ENCODE measurements at regions not wholly inside any gene's neighbourhood (a gene's known extent, or its start where the extent isn't known, plus 50 kb on each side); places are given as distances from the start of the nearest gene placed in this dataset.

GRCh38 chr7:9082203-9082602 lies 648.8 kb downstream of the NXPH1 start:
- TF ChIP-seq REST (IDR thresholded peaks at IDR 0.05; ENCODE audit: insufficient read depth in 1 of 2, low read depth in 2 of 2, low read length in 2 of 2) = no peak
- no peak for TF ChIP-seq TAF1 (IDR thresholded peaks at IDR 0.05; ENCODE audit: borderline replicate concordance, insufficient read depth, low read length)

- TF ChIP-seq SIN3A (IDR thresholded peaks at IDR 0.05; ENCODE audit: borderline replicate concordance, insufficient read depth, low read length) = no peak
Observed at GRCh38 chr7:9083837-9084236, 650.4 kb downstream of the NXPH1 start.

- no peak for TF ChIP-seq SIN3A (IDR thresholded peaks at IDR 0.05; ENCODE audit: borderline replicate concordance, insufficient read depth, low read length)
- no peak for TF ChIP-seq FOXP2 (optimal IDR thresholded peaks at IDR 0.05; ENCODE audit: borderline replicate concordance, extremely low read depth, extremely low read length, insufficient read depth)
- TF ChIP-seq TAF1 (IDR thresholded peaks at IDR 0.05; ENCODE audit: borderline replicate concordance, insufficient read depth, low read length) = no peak
- TF ChIP-seq POLR2AphosphoS5 (IDR thresholded peaks at IDR 0.05; ENCODE audit: low read depth, low read length) = no peak
- TF ChIP-seq REST (IDR thresholded peaks at IDR 0.05; ENCODE audit: insufficient read depth in 1 of 2, low read depth in 2 of 2, low read length in 2 of 2) = no peak
Observed at GRCh38 chr7:9091282-9091681, 657.9 kb downstream of the NXPH1 start.

- TF ChIP-seq FOXP2 (optimal IDR thresholded peaks at IDR 0.05; ENCODE audit: borderline replicate concordance, extremely low read depth, extremely low read length, insufficient read depth) (no peak), TAF1 (IDR thresholded peaks at IDR 0.05; ENCODE audit: borderline replicate concordance, insufficient read depth, low read length) (no peak), POLR2AphosphoS5 (IDR thresholded peaks at IDR 0.05; ENCODE audit: low read depth, low read length) (no peak), REST (IDR thresholded peaks at IDR 0.05; ENCODE audit: insufficient read depth in 1 of 2, low read depth in 2 of 2, low read length in 2 of 2) (no peak), SIN3A (IDR thresholded peaks at IDR 0.05; ENCODE audit: borderline replicate concordance, insufficient read depth, low read length) (no peak)
Observed at GRCh38 chr7:9097565-9098060, 664.2 kb downstream of the NXPH1 start.

- TF ChIP-seq TAF1 (IDR thresholded peaks at IDR 0.05; ENCODE audit: borderline replicate concordance, insufficient read depth, low read length) = no peak
Observed at GRCh38 chr7:9100289-9100688, 666.9 kb downstream of the NXPH1 start.

GRCh38 chr7:9102846-9103245 lies 669.4 kb downstream of the NXPH1 start:
- TF ChIP-seq SIN3A (IDR thresholded peaks at IDR 0.05; ENCODE audit: borderline replicate concordance, insufficient read depth, low read length) = no peak
- no peak for TF ChIP-seq POLR2AphosphoS5 (IDR thresholded peaks at IDR 0.05; ENCODE audit: low read depth, low read length)
- no peak for TF ChIP-seq REST (IDR thresholded peaks at IDR 0.05; ENCODE audit: insufficient read depth in 1 of 2, low read depth in 2 of 2, low read length in 2 of 2)
- TF ChIP-seq FOXP2 (optimal IDR thresholded peaks at IDR 0.05; ENCODE audit: borderline replicate concordance, extremely low read depth, extremely low read length, insufficient read depth) = no peak
- no peak for TF ChIP-seq TAF1 (IDR thresholded peaks at IDR 0.05; ENCODE audit: borderline replicate concordance, insufficient read depth, low read length)

Measured in PFSK-1 (cell line).